ENCODE measurements at regions not wholly inside any gene's neighbourhood (a gene's known extent, or its start where the extent isn't known, plus 50 kb on each side); places are given as distances from the start of the nearest gene placed in this dataset.
"Not testable (repeated sequence)": the region's sequence is repeated elsewhere in the genome, so short reads cannot be mapped to it uniquely, and the experiment has no call there.

DNA sequence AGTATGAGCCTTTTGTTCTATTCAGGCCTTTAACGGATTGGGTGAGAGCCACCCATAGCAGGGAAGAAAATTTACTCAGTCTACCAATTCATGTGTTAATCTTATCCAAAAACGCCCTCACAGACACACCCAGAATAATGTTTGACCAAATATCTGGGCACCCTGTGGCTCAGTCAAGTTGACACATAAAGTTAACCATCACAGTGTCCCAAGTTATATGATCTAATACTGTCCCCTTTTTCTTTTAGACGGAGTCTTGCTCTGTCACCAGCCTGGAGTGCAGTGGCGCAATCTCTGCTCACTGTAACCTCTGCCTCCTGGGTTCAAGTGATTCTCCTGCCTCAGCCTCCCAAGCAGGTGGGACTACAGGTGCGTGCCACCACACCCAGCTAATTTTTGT is 83.6 kb upstream of the GRK3 start:
- TF ChIP-seq, protein P1, sequence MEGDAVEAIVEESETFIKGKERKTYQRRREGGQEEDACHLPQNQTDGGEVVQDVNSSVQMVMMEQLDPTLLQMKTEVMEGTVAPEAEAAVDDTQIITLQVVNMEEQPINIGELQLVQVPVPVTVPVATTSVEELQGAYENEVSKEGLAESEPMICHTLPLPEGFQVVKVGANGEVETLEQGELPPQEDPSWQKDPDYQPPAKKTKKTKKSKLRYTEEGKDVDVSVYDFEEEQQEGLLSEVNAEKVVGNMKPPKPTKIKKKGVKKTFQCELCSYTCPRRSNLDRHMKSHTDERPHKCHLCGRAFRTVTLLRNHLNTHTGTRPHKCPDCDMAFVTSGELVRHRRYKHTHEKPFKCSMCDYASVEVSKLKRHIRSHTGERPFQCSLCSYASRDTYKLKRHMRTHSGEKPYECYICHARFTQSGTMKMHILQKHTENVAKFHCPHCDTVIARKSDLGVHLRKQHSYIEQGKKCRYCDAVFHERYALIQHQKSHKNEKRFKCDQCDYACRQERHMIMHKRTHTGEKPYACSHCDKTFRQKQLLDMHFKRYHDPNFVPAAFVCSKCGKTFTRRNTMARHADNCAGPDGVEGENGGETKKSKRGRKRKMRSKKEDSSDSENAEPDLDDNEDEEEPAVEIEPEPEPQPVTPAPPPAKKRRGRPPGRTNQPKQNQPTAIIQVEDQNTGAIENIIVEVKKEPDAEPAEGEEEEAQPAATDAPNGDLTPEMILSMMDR (conservative IDR thresholded peaks at IDR 0.05; ENCODE audit: low read depth in 2 of 2): not testable (repeated sequence)
- TF ChIP-seq POLR2AphosphoS5 (IDR thresholded peaks at IDR 0.05; ENCODE audit: low read depth); EZH2phosphoT487 (IDR thresholded peaks at IDR 0.05; ENCODE audit: unreplicated experiment); NANOG (IDR thresholded peaks at IDR 0.05; ENCODE audit: borderline replicate concordance); EZH2 (IDR thresholded peaks at IDR 0.05; ENCODE audit: low read depth, unreplicated experiment); JUNB (IDR thresholded peaks at IDR 0.05; ENCODE audit: unreplicated experiment); CREB1 (CRISPR knock-in tag; IDR thresholded peaks at IDR 0.05; ENCODE audit: low read depth); STAT1 (IDR thresholded peaks at IDR 0.05; ENCODE audit: unreplicated experiment); ZNF114 (CRISPR knock-in tag; IDR thresholded peaks at IDR 0.05); ZNF331 (CRISPR knock-in tag; IDR thresholded peaks at IDR 0.05; ENCODE audit: low read depth): not testable (repeated sequence)
- TF ChIP-seq, protein P2, sequence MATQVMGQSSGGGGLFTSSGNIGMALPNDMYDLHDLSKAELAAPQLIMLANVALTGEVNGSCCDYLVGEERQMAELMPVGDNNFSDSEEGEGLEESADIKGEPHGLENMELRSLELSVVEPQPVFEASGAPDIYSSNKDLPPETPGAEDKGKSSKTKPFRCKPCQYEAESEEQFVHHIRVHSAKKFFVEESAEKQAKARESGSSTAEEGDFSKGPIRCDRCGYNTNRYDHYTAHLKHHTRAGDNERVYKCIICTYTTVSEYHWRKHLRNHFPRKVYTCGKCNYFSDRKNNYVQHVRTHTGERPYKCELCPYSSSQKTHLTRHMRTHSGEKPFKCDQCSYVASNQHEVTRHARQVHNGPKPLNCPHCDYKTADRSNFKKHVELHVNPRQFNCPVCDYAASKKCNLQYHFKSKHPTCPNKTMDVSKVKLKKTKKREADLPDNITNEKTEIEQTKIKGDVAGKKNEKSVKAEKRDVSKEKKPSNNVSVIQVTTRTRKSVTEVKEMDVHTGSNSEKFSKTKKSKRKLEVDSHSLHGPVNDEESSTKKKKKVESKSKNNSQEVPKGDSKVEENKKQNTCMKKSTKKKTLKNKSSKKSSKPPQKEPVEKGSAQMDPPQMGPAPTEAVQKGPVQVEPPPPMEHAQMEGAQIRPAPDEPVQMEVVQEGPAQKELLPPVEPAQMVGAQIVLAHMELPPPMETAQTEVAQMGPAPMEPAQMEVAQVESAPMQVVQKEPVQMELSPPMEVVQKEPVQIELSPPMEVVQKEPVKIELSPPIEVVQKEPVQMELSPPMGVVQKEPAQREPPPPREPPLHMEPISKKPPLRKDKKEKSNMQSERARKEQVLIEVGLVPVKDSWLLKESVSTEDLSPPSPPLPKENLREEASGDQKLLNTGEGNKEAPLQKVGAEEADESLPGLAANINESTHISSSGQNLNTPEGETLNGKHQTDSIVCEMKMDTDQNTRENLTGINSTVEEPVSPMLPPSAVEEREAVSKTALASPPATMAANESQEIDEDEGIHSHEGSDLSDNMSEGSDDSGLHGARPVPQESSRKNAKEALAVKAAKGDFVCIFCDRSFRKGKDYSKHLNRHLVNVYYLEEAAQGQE (IDR thresholded peaks at IDR 0.05; ENCODE audit: unreplicated experiment): not testable (repeated sequence)
- TF ChIP-seq, protein P3, sequence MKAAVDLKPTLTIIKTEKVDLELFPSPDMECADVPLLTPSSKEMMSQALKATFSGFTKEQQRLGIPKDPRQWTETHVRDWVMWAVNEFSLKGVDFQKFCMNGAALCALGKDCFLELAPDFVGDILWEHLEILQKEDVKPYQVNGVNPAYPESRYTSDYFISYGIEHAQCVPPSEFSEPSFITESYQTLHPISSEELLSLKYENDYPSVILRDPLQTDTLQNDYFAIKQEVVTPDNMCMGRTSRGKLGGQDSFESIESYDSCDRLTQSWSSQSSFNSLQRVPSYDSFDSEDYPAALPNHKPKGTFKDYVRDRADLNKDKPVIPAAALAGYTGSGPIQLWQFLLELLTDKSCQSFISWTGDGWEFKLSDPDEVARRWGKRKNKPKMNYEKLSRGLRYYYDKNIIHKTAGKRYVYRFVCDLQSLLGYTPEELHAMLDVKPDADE (IDR thresholded peaks at IDR 0.05): not testable (repeated sequence)

Data from GM23338 (cell line).